ENCODE measurements at regions not wholly inside any gene's neighbourhood (a gene's known extent, or its start where the extent isn't known, plus 50 kb on each side); places are given as distances from the start of the nearest gene placed in this dataset.

- Histone ChIP-seq H3K36me3 (no peaks in the 10 kb centered on the region), H3K27me3 (no peaks in the 10 kb centered on the region), H3K27ac (no peak overlapping the region), H3K4me1 (ENCODE audit: low read depth) (no peaks in the 10 kb centered on the region), H3K4me3 (no peak overlapping the region), H3K9me3 (ENCODE audit: low read depth) (no peaks in the 10 kb centered on the region)
- TF ChIP-seq, protein P1, sequence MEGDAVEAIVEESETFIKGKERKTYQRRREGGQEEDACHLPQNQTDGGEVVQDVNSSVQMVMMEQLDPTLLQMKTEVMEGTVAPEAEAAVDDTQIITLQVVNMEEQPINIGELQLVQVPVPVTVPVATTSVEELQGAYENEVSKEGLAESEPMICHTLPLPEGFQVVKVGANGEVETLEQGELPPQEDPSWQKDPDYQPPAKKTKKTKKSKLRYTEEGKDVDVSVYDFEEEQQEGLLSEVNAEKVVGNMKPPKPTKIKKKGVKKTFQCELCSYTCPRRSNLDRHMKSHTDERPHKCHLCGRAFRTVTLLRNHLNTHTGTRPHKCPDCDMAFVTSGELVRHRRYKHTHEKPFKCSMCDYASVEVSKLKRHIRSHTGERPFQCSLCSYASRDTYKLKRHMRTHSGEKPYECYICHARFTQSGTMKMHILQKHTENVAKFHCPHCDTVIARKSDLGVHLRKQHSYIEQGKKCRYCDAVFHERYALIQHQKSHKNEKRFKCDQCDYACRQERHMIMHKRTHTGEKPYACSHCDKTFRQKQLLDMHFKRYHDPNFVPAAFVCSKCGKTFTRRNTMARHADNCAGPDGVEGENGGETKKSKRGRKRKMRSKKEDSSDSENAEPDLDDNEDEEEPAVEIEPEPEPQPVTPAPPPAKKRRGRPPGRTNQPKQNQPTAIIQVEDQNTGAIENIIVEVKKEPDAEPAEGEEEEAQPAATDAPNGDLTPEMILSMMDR (IDR thresholded peaks at IDR 0.05; ENCODE audit: low read depth, low read length): no peak
- no peak for DNase-seq (ENCODE audit: low read depth in 1 of 2, low spot score in 1 of 2)
Observed at GRCh38 chr3:163735394-163735793, 1342.9 kb downstream of the SI start.

- Histone ChIP-seq H3K4me3 (no peak overlapping the region), H3K36me3 (no peaks in the 10 kb centered on the region), H3K27ac (no peak overlapping the region), H3K27me3 (no peaks in the 10 kb centered on the region), H3K9me3 (ENCODE audit: low read depth) (no peaks in the 10 kb centered on the region), H3K4me1 (ENCODE audit: low read depth) (no peaks in the 10 kb centered on the region)
- TF ChIP-seq, protein P1 (IDR thresholded peaks at IDR 0.05; ENCODE audit: low read depth, low read length): no peak
- DNase-seq (ENCODE audit: low read depth in 1 of 2, low spot score in 1 of 2): no peak
Observed at GRCh38 chr3:163730684-163731083, 1347.6 kb downstream of the SI start.

- Histone ChIP-seq H3K36me3 (no peaks in the 10 kb centered on the region), H3K9me3 (ENCODE audit: low read depth) (no peaks in the 10 kb centered on the region), H3K27ac (no peak overlapping the region), H3K4me1 (ENCODE audit: low read depth) (no peaks in the 10 kb centered on the region), H3K4me3 (no peak overlapping the region), H3K27me3 (no peaks in the 10 kb centered on the region)
- TF ChIP-seq, protein P1 (IDR thresholded peaks at IDR 0.05; ENCODE audit: low read depth, low read length): no peak
- no peak for DNase-seq (ENCODE audit: low read depth in 1 of 2, low spot score in 1 of 2)
Observed at GRCh38 chr3:163726125-163726524, 1352.2 kb downstream of the SI start.

DNA sequence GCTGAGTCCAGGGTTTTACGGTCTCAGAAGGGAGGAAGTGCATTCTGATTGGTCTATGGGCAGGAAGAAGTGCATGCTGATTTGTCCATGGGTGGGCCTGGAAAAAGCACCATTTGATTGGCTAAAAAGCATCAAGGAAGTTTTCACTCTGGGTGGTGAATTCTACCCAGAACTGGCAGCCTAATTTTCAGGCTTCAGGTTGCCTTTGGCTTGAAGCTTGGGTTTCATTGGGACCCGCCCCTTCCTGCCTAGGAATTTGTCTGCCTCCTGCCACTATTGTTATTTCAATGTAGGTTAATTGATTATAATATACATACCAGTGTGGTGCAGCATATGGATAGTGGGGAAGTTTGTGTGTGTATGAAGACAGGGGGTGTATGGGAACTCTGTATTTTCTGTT, 1355.9 kb downstream of the SI start:
- TF ChIP-seq, protein P1 (IDR thresholded peaks at IDR 0.05; ENCODE audit: low read depth, low read length): no peak
- no peak for DNase-seq (ENCODE audit: low read depth in 1 of 2, low spot score in 1 of 2)
- Histone ChIP-seq H3K27me3 (no peaks in the 10 kb centered on the region), H3K4me3 (no peak overlapping the region), H3K4me1 (ENCODE audit: low read depth) (no peaks in the 10 kb centered on the region), H3K27ac (no peak overlapping the region), H3K36me3 (no peaks in the 10 kb centered on the region), H3K9me3 (ENCODE audit: low read depth) (no peaks in the 10 kb centered on the region)

DNA sequence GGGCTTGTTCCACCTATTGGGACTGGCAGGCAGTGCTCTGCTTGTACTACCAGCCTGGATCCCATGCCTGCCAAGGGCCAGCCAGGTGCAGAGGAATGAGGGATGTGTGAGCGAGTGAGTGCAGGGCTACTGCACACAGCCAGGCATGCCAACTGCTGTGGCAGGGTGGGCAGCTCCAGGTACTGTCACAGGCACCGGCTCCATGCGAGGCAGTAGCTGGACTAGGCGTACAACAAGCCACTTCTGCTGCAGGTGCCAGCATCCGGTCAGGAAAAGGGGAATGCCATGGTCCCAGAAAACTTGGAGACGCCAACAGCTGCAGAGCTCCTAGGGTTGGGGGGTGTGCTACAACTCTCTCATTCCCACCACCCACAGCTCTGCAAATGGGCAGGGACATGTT, 1356.7 kb downstream of the SI start:
- TF ChIP-seq, protein P1 (IDR thresholded peaks at IDR 0.05; ENCODE audit: low read depth, low read length): no peak
- Histone ChIP-seq H3K9me3 (ENCODE audit: low read depth) (no peaks in the 10 kb centered on the region), H3K27ac (no peak overlapping the region)

DNA sequence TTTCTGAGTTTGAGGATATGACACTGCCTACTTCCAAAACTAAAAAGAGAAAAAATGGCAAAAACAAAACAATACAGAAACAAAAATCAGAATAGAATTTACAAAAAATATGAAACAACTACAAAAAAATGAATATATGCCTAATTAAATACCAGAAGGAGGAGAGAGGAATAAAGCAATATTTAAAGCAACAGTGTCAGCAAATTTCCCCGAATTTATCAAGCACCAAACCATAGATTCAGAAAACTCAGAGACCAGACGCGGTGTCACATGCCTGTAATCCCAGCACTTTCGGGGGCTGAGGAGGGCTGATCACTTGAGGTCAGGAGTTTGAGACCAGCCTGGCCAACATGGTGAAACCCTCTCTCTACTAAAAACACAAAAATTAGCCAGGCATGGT, 1360.9 kb downstream of the SI start:
- no peak overlapping the region for H3K27ac ChIP-seq
- no peak overlapping the region for H3K4me3 ChIP-seq
- no peaks in the 10 kb centered on the region for H3K9me3 ChIP-seq (ENCODE audit: low read depth)
- no peak for DNase-seq (ENCODE audit: low read depth in 1 of 2, low spot score in 1 of 2)
- H3K4me1 ChIP-seq (ENCODE audit: low read depth): no peaks in the 10 kb centered on the region
- H3K27me3 ChIP-seq: no peaks in the 10 kb centered on the region
- no peaks in the 10 kb centered on the region for H3K36me3 ChIP-seq
- TF ChIP-seq, protein P1 (IDR thresholded peaks at IDR 0.05; ENCODE audit: low read depth, low read length): no peak

More for the DNA sequence above, 1356.7 kb downstream of the SI start:
- H3K27me3 ChIP-seq: no peaks in the 10 kb centered on the region
- no peaks in the 10 kb centered on the region for H3K36me3 ChIP-seq
- H3K4me1 ChIP-seq (ENCODE audit: low read depth): no peaks in the 10 kb centered on the region
- DNase-seq (ENCODE audit: low read depth in 1 of 2, low spot score in 1 of 2): no peak
- no peak overlapping the region for H3K4me3 ChIP-seq
